ENCODE measurements at regions not wholly inside any gene's neighbourhood (a gene's known extent, or its start where the extent isn't known, plus 50 kb on each side); places are given as distances from the start of the nearest gene placed in this dataset.
"Not testable (repeated sequence)": the region's sequence is repeated elsewhere in the genome, so short reads cannot be mapped to it uniquely, and the experiment has no call there.

- no peak for TF ChIP-seq CTCF (IDR thresholded peaks at IDR 0.05; ENCODE audit: low read depth, low read length)
These were observed 132.8 kb upstream of the CCND2 start for GRCh38 chr12:4140581-4141301.

GRCh38 chr12:4139191-4139590 lies 134.4 kb upstream of the CCND2 start:
- no peak for TF ChIP-seq CTCF (IDR thresholded peaks at IDR 0.05; ENCODE audit: low read depth, low read length)
- no peak overlapping the region for H3K4me3 ChIP-seq (ENCODE audit: low read depth, low read length)

More at GRCh38 chr12:4140581-4141301, 132.8 kb upstream of the CCND2 start:
- H3K4me3 ChIP-seq (ENCODE audit: low read depth, low read length) = no peak overlapping the region

- H3K4me3 ChIP-seq (ENCODE audit: low read depth, low read length) = not testable (repeated sequence)
These were observed 135.0 kb upstream of the CCND2 start for GRCh38 chr12:4138532-4138931.

- no peak for TF ChIP-seq CTCF (IDR thresholded peaks at IDR 0.05; ENCODE audit: low read depth, low read length)
- H3K4me3 ChIP-seq (ENCODE audit: low read depth, low read length) = no peak overlapping the region
These were observed 135.5 kb upstream of the CCND2 start for GRCh38 chr12:4138051-4138450.

- no peak for TF ChIP-seq CTCF (IDR thresholded peaks at IDR 0.05; ENCODE audit: low read depth, low read length)
- no peak overlapping the region for H3K4me3 ChIP-seq (ENCODE audit: low read depth, low read length)
These were observed 136.1 kb upstream of the CCND2 start for GRCh38 chr12:4137441-4137840.

- H3K4me3 ChIP-seq (ENCODE audit: low read depth, low read length) = no peak overlapping the region
- TF ChIP-seq CTCF (IDR thresholded peaks at IDR 0.05; ENCODE audit: low read depth, low read length) = no peak
These were observed 136.5 kb upstream of the CCND2 start for GRCh38 chr12:4137015-4137414.

- TF ChIP-seq CTCF (IDR thresholded peaks at IDR 0.05; ENCODE audit: low read depth, low read length) = no peak
- no peak overlapping the region for H3K4me3 ChIP-seq (ENCODE audit: low read depth, low read length)
These were observed 137.5 kb upstream of the CCND2 start for GRCh38 chr12:4135919-4136605.

Measured in WI38 (cell line).